ENCODE measurements at regions not wholly inside any gene's neighbourhood (a gene's known extent, or its start where the extent isn't known, plus 50 kb on each side); places are given as distances from the start of the nearest gene placed in this dataset.

GRCh38 chr11:109153836-109154235 lies 268.2 kb upstream of the C11orf87 start (continued):
- TF ChIP-seq, protein P1, sequence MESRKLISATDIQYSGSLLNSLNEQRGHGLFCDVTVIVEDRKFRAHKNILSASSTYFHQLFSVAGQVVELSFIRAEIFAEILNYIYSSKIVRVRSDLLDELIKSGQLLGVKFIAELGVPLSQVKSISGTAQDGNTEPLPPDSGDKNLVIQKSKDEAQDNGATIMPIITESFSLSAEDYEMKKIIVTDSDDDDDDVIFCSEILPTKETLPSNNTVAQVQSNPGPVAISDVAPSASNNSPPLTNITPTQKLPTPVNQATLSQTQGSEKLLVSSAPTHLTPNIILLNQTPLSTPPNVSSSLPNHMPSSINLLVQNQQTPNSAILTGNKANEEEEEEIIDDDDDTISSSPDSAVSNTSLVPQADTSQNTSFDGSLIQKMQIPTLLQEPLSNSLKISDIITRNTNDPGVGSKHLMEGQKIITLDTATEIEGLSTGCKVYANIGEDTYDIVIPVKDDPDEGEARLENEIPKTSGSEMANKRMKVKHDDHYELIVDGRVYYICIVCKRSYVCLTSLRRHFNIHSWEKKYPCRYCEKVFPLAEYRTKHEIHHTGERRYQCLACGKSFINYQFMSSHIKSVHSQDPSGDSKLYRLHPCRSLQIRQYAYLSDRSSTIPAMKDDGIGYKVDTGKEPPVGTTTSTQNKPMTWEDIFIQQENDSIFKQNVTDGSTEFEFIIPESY (IDR thresholded peaks at IDR 0.05; ENCODE audit: borderline replicate concordance, low read depth): no peak
- TF ChIP-seq RCOR1 (IDR thresholded peaks at IDR 0.05; ENCODE audit: low read length): no peak

- Histone ChIP-seq H3K27me3 (ENCODE audit: insufficient read depth) (no peaks in the 10 kb centered on the region), H3K4me2 (no peak overlapping the region), H3K4me1 (ENCODE audit: control insufficient read depth in 1 of 2, insufficient read depth in 2 of 2, low read depth in 1 of 2, low read length in 1 of 2) (no peaks in the 10 kb centered on the region; a peak in 1 of 4 replicates), H3K4me3 (ENCODE audit: low read depth in 2 of 2, low read length in 1 of 2) (no peak overlapping the region), H2AFZ (ENCODE audit: low read depth) (no peak overlapping the region), H3F3A (replicated peaks; ENCODE audit: insufficient read depth) (no peaks in the 10 kb centered on the region), H3K9me2 (no peaks in the 10 kb centered on the region), H3K9ac (no peak overlapping the region), H4K20me1 (ENCODE audit: insufficient read depth) (no peaks in the 10 kb centered on the region), H3K27ac (ENCODE audit: low read depth in 2 of 2, low read length in 1 of 2) (no peak overlapping the region), H3K9me3 (0 out of 2 replicates have a peak, but pooled peaks cover 9% of the 10 kb centered on the region), H3K79me2 (ENCODE audit: insufficient read depth) (no peaks in the 10 kb centered on the region), H3K36me3 (replicated peaks in 1 of 2; ENCODE audit: control insufficient read depth in 1 of 2, insufficient read depth in 2 of 2, low read length in 1 of 2) (no peaks in the 10 kb centered on the region)
- TF ChIP-seq TEAD4 (IDR thresholded peaks at IDR 0.05; ENCODE audit: borderline replicate concordance, insufficient read depth) (no peak), FOXJ3 (CRISPR knock-in tag; IDR thresholded peaks at IDR 0.05) (no peak), MEF2A (IDR thresholded peaks at IDR 0.05; ENCODE audit: borderline replicate concordance, low read depth) (no peak)
- ChIA-PET CTCF (no interaction called here), POLR2A (no interaction called here)
- no peak for DNase-seq
Measured at GRCh38 chr11:109155291-109155690, 266.7 kb upstream of the C11orf87 start.

GRCh38 chr11:109165035-109165434 lies 257.0 kb upstream of the C11orf87 start:
- H3K27ac ChIP-seq (ENCODE audit: low read depth in 2 of 2, low read length in 1 of 2): no peak overlapping the region
- POLR2A ChIA-PET: no interaction called here

More at GRCh38 chr11:109165035-109165434, 257.0 kb upstream of the C11orf87 start:
- no peak overlapping the region for H3K9ac ChIP-seq
- H3K79me2 ChIP-seq (ENCODE audit: insufficient read depth): no peaks in the 10 kb centered on the region
- CTCF ChIA-PET: interaction anchor here (0.7 kb wide), 1 partner anchor 43 kb away, joined by 3 read pairs; no protein-coding TSS in a partner anchor
- no peaks in the 10 kb centered on the region for H3K9me2 ChIP-seq
- no peak for TF ChIP-seq MEF2A (IDR thresholded peaks at IDR 0.05; ENCODE audit: borderline replicate concordance, low read depth)
- TF ChIP-seq FOXM1 (IDR thresholded peaks at IDR 0.05; ENCODE audit: low read depth): no peak
- TF ChIP-seq GATA2 (CRISPR knock-in tag; IDR thresholded peaks at IDR 0.05): no peak
- TF ChIP-seq TCF12 (IDR thresholded peaks at IDR 0.05): no peak
- no peak for TF ChIP-seq ELF1 (IDR thresholded peaks at IDR 0.05)
- TF ChIP-seq CTCF (IDR thresholded peaks at IDR 0.05): no peak
- no peak for TF ChIP-seq RAD21 (IDR thresholded peaks at IDR 0.05; ENCODE audit: low read length)
- no peaks in the 10 kb centered on the region for H3K36me3 ChIP-seq (replicated peaks in 1 of 2; ENCODE audit: control insufficient read depth in 1 of 2, insufficient read depth in 2 of 2, low read length in 1 of 2)
- H3K9me3 ChIP-seq: no peaks in the 10 kb centered on the region
- no peak for DNase-seq
- H3K27me3 ChIP-seq (ENCODE audit: insufficient read depth): no peaks in the 10 kb centered on the region
- no peak overlapping the region for H3K4me3 ChIP-seq (ENCODE audit: low read depth in 2 of 2, low read length in 1 of 2)
- no peaks in the 10 kb centered on the region for H4K20me1 ChIP-seq (ENCODE audit: insufficient read depth)
- no peaks in the 10 kb centered on the region for H3K4me1 ChIP-seq (ENCODE audit: control insufficient read depth in 1 of 2, insufficient read depth in 2 of 2, low read depth in 1 of 2, low read length in 1 of 2)
- no peak overlapping the region for H3K4me2 ChIP-seq
- WGBS (ENCODE audit: low lambda C conversion rate): 70% methylated on average over 3 of the region's 3 CpGs
- no peak overlapping the region for H2AFZ ChIP-seq (ENCODE audit: low read depth)
- no peaks in the 10 kb centered on the region for H3F3A ChIP-seq (replicated peaks; ENCODE audit: insufficient read depth)

All from SK-N-SH (cell line).